H9 (cell line): ENCODE measurements at regions not wholly inside any gene's neighbourhood (a gene's known extent, or its start where the extent isn't known, plus 50 kb on each side); places are given as distances from the start of the nearest gene placed in this dataset.

Source experiments
- DNase-seq: peaks from one replicate; pipeline ENCODE4 v3.0.0-alpha.2; 2017
- H2AFZ ChIP-seq: one replicate; pipeline ENCODE4 v1.6.1; 2013; ENCODE audit warnings: mild to moderate bottlenecking, low read length, control low read depth, moderate library complexity
- H2AK5ac ChIP-seq: 2 replicates; pipeline ENCODE4 v1.6.1; 2013; ENCODE audit warnings: low read length, control low read depth, mixed read lengths; ENCODE audit not compliant: insufficient read length
- H2BK120ac ChIP-seq: one replicate; pipeline ENCODE4 v1.6.1; 2013; ENCODE audit warnings: low read depth, mild to moderate bottlenecking, low read length, control low read depth, inconsistent platforms; ENCODE audit not compliant: poor library complexity, severe bottlenecking
- H2BK12ac ChIP-seq: 2 replicates; pipeline ENCODE4 v1.6.1; 2013; ENCODE audit warnings: low read length, control low read depth, mixed read lengths, low read depth; ENCODE audit not compliant: insufficient read length
- H2BK15ac ChIP-seq: 2 replicates; pipeline ENCODE4 v1.6.1; 2013; ENCODE audit warnings: low read depth, low read length, control low read depth
- H2BK20ac ChIP-seq: one replicate; pipeline ENCODE4 v1.6.1; 2013; ENCODE audit warnings: low read depth, mild to moderate bottlenecking, low read length, control low read depth, inconsistent platforms; ENCODE audit not compliant: poor library complexity, severe bottlenecking
- H2BK5ac ChIP-seq: 2 replicates; pipeline ENCODE4 v1.6.1; 2013; ENCODE audit warnings: low read length, control low read depth, mixed read lengths; ENCODE audit not compliant: insufficient read length
- H3K14ac ChIP-seq: 2 replicates; pipeline ENCODE4 v1.6.1; 2013; ENCODE audit warnings: low read length, control low read depth; ENCODE audit not compliant: insufficient read depth
- H3K18ac ChIP-seq: 2 replicates; pipeline ENCODE4 v1.6.1; 2013; ENCODE audit warnings: low read depth, mild to moderate bottlenecking, mixed read lengths, low read length, control low read depth; ENCODE audit not compliant: insufficient read length
- H3K23ac ChIP-seq: 2 replicates; pipeline ENCODE4 v1.6.1; 2013; ENCODE audit warnings: low read length, control low read depth, mixed read lengths, low read depth; ENCODE audit not compliant: insufficient read length
- H3K23me2 ChIP-seq: 2 replicates; pipeline ENCODE4 v1.6.1; 2013; ENCODE audit warnings: low read depth, mild to moderate bottlenecking, mixed read lengths, low read length, control low read depth; ENCODE audit not compliant: insufficient read length, poor library complexity, severe bottlenecking
- H3K27ac ChIP-seq: 2 replicates; pipeline ENCODE4 v1.5.1; 2013; ENCODE audit warnings: low read length, control low read depth, mixed read lengths, low read depth; ENCODE audit not compliant: insufficient read length
- H3K27me3 ChIP-seq: 2 replicates; pipeline ENCODE4 v1.6.1; 2013; ENCODE audit warnings: low read length, control low read depth, inconsistent platforms; ENCODE audit not compliant: insufficient read depth
- H3K4ac ChIP-seq: 2 replicates; pipeline ENCODE4 v1.6.1; 2013; ENCODE audit warnings: low read depth, mild to moderate bottlenecking, control low read depth, inconsistent platforms, low read length, moderate library complexity
- H3K4me1 ChIP-seq: 2 replicates; pipeline ENCODE4 v1.6.1; 2013; ENCODE audit warnings: low read length, control low read depth, inconsistent platforms; ENCODE audit not compliant: insufficient read depth
- H3K4me2 ChIP-seq: 2 replicates; pipeline ENCODE4 v1.6.1; 2013; ENCODE audit warnings: low read length, control low read depth, mixed read lengths; ENCODE audit not compliant: insufficient read length, insufficient read depth
- H3K56ac ChIP-seq: 2 replicates; pipeline ENCODE4 v1.6.1; 2013; ENCODE audit warnings: low read depth, mild to moderate bottlenecking, mixed read lengths, low read length, control low read depth; ENCODE audit not compliant: insufficient read length
- H3K79me1 ChIP-seq: 2 replicates; pipeline ENCODE4 v1.6.1; 2013; ENCODE audit warnings: low read depth, mild to moderate bottlenecking, moderate library complexity, low read length, control low read depth, inconsistent platforms; ENCODE audit not compliant: insufficient read depth, poor library complexity, severe bottlenecking
- H3K79me2 ChIP-seq: 2 replicates; pipeline ENCODE4 v1.6.1; 2013; ENCODE audit warnings: low read length, control low read depth, inconsistent platforms; ENCODE audit not compliant: insufficient read depth
- H3K9ac ChIP-seq: 2 replicates; pipeline ENCODE4 v1.6.1; 2013; ENCODE audit warnings: low read length, control low read depth, mixed read lengths; ENCODE audit not compliant: insufficient read length; ENCODE audit errors: extremely low read depth
- H3K9me3 ChIP-seq: one replicate; pipeline ENCODE4 v1.6.1; 2013; ENCODE audit warnings: low read depth, low read length, inconsistent platforms; ENCODE audit not compliant: control insufficient read depth
- H3T11ph ChIP-seq: one replicate; pipeline ENCODE4 v1.6.1; 2013; ENCODE audit warnings: mild to moderate bottlenecking, low read length, control low read depth, inconsistent platforms
- H4K20me1 ChIP-seq: one replicate; pipeline ENCODE4 v1.6.1; 2013; ENCODE audit not compliant: control insufficient read depth, insufficient read length, insufficient read depth
- H4K5ac ChIP-seq: 2 replicates; pipeline ENCODE4 v1.6.1; 2013; ENCODE audit warnings: low read depth, mild to moderate bottlenecking, mixed read lengths, low read length, control low read depth; ENCODE audit not compliant: insufficient read length
- H4K8ac ChIP-seq: replicated peaks from 2 replicates; pipeline ENCODE4 v1.6.1; 2013; ENCODE audit warnings: low read length, control low read depth, mixed read lengths, low read depth; ENCODE audit not compliant: insufficient read length
- H4K91ac ChIP-seq: 2 replicates; pipeline ENCODE4 v1.6.1; 2013; ENCODE audit warnings: low read depth, mild to moderate bottlenecking, moderate library complexity, mixed read lengths, low read length, control low read depth; ENCODE audit not compliant: insufficient read length
- H3K27ac Mint-ChIP-seq, 3 experiments: 2 replicates in 2 of 3; 3 replicates in 1 of 3; pipeline ENCODE4 v1.8.0; 2020 to 2021; ENCODE audit warnings: mixed read lengths in 3 of 3, mild to moderate bottlenecking in 1 of 3, moderate library complexity in 1 of 3
- H3K27me3 Mint-ChIP-seq: 2 replicates; pipeline ENCODE4 v1.8.0; 2021; ENCODE audit warnings: low read depth, mild to moderate bottlenecking, moderate library complexity, mixed read lengths
- H3K36me3 Mint-ChIP-seq, 3 experiments: 2 replicates in 2 of 3; 3 replicates in 1 of 3; pipeline ENCODE4 v1.8.0; 2020 to 2021; ENCODE audit warnings: low read depth in 3 of 3, mixed read lengths in 3 of 3; ENCODE audit not compliant: insufficient read depth in 1 of 3
- H3K4me1 Mint-ChIP-seq, 2 experiments: 2 replicates each; pipeline ENCODE4 v1.8.0; 2020; ENCODE audit warnings: mixed read lengths in 2 of 2
- H3K4me3 Mint-ChIP-seq, 2 experiments: 2 replicates in 1 of 2; 3 replicates in 1 of 2; pipeline ENCODE4 v1.8.0; 2020 to 2021; ENCODE audit warnings: mild to moderate bottlenecking in 2 of 2, mixed read lengths in 2 of 2, moderate library complexity in 1 of 2
- H3K9me3 Mint-ChIP-seq, 2 experiments: 2 replicates in 1 of 2; 3 replicates in 1 of 2; pipeline ENCODE4 v1.8.0; 2020; ENCODE audit warnings: mild to moderate bottlenecking in 2 of 2, mixed read lengths in 2 of 2, moderate library complexity in 1 of 2
- WGBS: extraction: QIAGEN DNeasy Blood & Tissue Kit; methylation state at CpG from one replicate; pipeline ENCODE4 v1.1.7; 2013; ENCODE audit warnings: missing lambda C conversion rate, low lambda C conversion rate, mixed read lengths; ENCODE audit not compliant: insufficient read length; ENCODE audit errors: extremely low coverage; 5-methylcytosine and 5-hydroxymethylcytosine counted together
- TF ChIP-seq, protein P1 (sequence below): fragments of 200-600 bp; sonication (generic); conservative IDR thresholded peaks from 3 replicates; pipeline ENCODE4 v1.8.0; 2021; ENCODE audit warnings: antibody characterized with exemption, mild to moderate bottlenecking

GRCh38 chr2:75403991-75404428 lies 156.7 kb downstream of the EVA1A start:
- no peak overlapping the region for H2BK15ac ChIP-seq
- no peak overlapping the region for H3K4ac ChIP-seq
- H2BK5ac ChIP-seq, result no peak overlapping the region
- H3K18ac ChIP-seq, result no peak overlapping the region
- H3K4me2 ChIP-seq, result no peak overlapping the region
- H3K56ac ChIP-seq, result no peak overlapping the region
- H4K8ac ChIP-seq, result no peak overlapping the region
- TF ChIP-seq, protein P1, sequence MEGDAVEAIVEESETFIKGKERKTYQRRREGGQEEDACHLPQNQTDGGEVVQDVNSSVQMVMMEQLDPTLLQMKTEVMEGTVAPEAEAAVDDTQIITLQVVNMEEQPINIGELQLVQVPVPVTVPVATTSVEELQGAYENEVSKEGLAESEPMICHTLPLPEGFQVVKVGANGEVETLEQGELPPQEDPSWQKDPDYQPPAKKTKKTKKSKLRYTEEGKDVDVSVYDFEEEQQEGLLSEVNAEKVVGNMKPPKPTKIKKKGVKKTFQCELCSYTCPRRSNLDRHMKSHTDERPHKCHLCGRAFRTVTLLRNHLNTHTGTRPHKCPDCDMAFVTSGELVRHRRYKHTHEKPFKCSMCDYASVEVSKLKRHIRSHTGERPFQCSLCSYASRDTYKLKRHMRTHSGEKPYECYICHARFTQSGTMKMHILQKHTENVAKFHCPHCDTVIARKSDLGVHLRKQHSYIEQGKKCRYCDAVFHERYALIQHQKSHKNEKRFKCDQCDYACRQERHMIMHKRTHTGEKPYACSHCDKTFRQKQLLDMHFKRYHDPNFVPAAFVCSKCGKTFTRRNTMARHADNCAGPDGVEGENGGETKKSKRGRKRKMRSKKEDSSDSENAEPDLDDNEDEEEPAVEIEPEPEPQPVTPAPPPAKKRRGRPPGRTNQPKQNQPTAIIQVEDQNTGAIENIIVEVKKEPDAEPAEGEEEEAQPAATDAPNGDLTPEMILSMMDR, result peak; percentile 84
- no peak overlapping the region for H3T11ph ChIP-seq
- H2BK120ac ChIP-seq, result no peak overlapping the region
- no peak overlapping the region for H2AFZ ChIP-seq
- H2BK12ac ChIP-seq, result no peak overlapping the region
- no peaks in the 10 kb centered on the region for H3K9me3 ChIP-seq
- WGBS, result no CpG with 5 or more reads among the region's 9 CpGs
- no peaks in the 10 kb centered on the region for H4K20me1 ChIP-seq
- no peak overlapping the region for H4K5ac ChIP-seq
- Mint-ChIP-seq H3K27ac (no peak overlapping the region), H3K36me3 (no peaks in the 10 kb centered on the region), H3K27me3 (no peaks in the 10 kb centered on the region), H3K9me3 (peaks cover 0 to 5% of the 10 kb centered on the region in 2 experiments; a peak in 2 of 5 replicates), H3K4me1 (peaks cover 20 to 28% of the 10 kb centered on the region in 2 experiments), H3K4me3 (no peak overlapping the region)
- H3K4me1 ChIP-seq, result no peaks in the 10 kb centered on the region
- H2AK5ac ChIP-seq, result no peak overlapping the region
- no peak overlapping the region for H3K14ac ChIP-seq
- no peak overlapping the region for H3K23ac ChIP-seq
- DNase-seq, result peak; percentile 38
- no peak overlapping the region for H3K27ac ChIP-seq
- no peaks in the 10 kb centered on the region for H3K23me2 ChIP-seq
- H3K79me1 ChIP-seq, result no peaks in the 10 kb centered on the region
- no peaks in the 10 kb centered on the region for H3K79me2 ChIP-seq
- H4K91ac ChIP-seq, result no peak overlapping the region
- no peak overlapping the region for H3K9ac ChIP-seq
- no peaks in the 10 kb centered on the region for H3K27me3 ChIP-seq
- H2BK20ac ChIP-seq, result no peak overlapping the region
